T-helper 2 cell (primary cell): ENCODE measurements at regions not wholly inside any gene's neighbourhood (a gene's known extent, or its start where the extent isn't known, plus 50 kb on each side); places are given as distances from the start of the nearest gene placed in this dataset.
A peak's percentile ranks its signal among the peaks of the same experiment; 100 is the strongest.

Source experiments
- DNase-seq, 5 experiments: peaks; one replicate each; pipeline versions ENCODE4 v3.0.0 to v3.0.0-alpha.2; 2012 to 2022

GRCh38 chr15:95897651-95898050 is 432.8 kb upstream of the NR2F2 start:
- DNase-seq, result no peak

GRCh38 chr15:95898761-95899160 is 431.7 kb upstream of the NR2F2 start:
- DNase-seq, result no peak

GRCh38 chr15:95901271-95901670 is 429.2 kb upstream of the NR2F2 start:
- DNase-seq, result no peak

- DNase-seq, result no peak
Measured at GRCh38 chr15:95902606-95903005, 427.9 kb upstream of the NR2F2 start.

- DNase-seq, result no peak
Measured at GRCh38 chr15:95903352-95903751, 427.1 kb upstream of the NR2F2 start.

GRCh38 chr15:95910643-95911212 is 419.8 kb upstream of the NR2F2 start:
- no peak for DNase-seq

GRCh38 chr15:95911570-95912279 is 418.8 kb upstream of the NR2F2 start:
- DNase-seq, result no peak

GRCh38 chr15:95912280-95912625 is 418.2 kb upstream of the NR2F2 start:
- DNase-seq, result no peak

GRCh38 chr15:95912728-95913127 is 417.8 kb upstream of the NR2F2 start:
- no peak for DNase-seq

- no peak for DNase-seq
Measured at GRCh38 chr15:95916568-95916967, 413.9 kb upstream of the NR2F2 start.

- no peak for DNase-seq
Measured at GRCh38 chr15:95918525-95918924, 412.0 kb upstream of the NR2F2 start.

- no peak for DNase-seq
Measured at GRCh38 chr15:95919460-95919859, 411.0 kb upstream of the NR2F2 start.

- no peak for DNase-seq
Measured at GRCh38 chr15:95921404-95921803, 409.1 kb upstream of the NR2F2 start.

- DNase-seq, result no peak
Measured at GRCh38 chr15:95922431-95922830, 408.1 kb upstream of the NR2F2 start.

GRCh38 chr15:95923792-95924191 is 406.7 kb upstream of the NR2F2 start:
- no peak for DNase-seq

- DNase-seq, result no peak
Measured at GRCh38 chr15:95928822-95929221, 401.7 kb upstream of the NR2F2 start.

GRCh38 chr15:95929232-95929846 is 401.2 kb upstream of the NR2F2 start:
- DNase-seq, result peak in 1 of 5 experiments; percentile 59

GRCh38 chr15:95930659-95931375 is 399.7 kb upstream of the NR2F2 start:
- DNase-seq, result no peak

GRCh38 chr15:95931619-95932018 is 398.9 kb upstream of the NR2F2 start:
- no peak for DNase-seq

- no peak for DNase-seq
Measured at GRCh38 chr15:95932141-95932540, 398.4 kb upstream of the NR2F2 start.

- DNase-seq, result no peak
Measured at GRCh38 chr15:95932676-95933075, 397.8 kb upstream of the NR2F2 start.

- DNase-seq, result no peak
Measured at GRCh38 chr15:95935852-95936251, 394.6 kb upstream of the NR2F2 start.

- no peak for DNase-seq
Measured at GRCh38 chr15:95937128-95937528, 393.4 kb upstream of the NR2F2 start.
